IMR-90 (cell line): ENCODE measurements at regions not wholly inside any gene's neighbourhood (a gene's known extent, or its start where the extent isn't known, plus 50 kb on each side); places are given as distances from the start of the nearest gene placed in this dataset.

Experiments used
- ATAC-seq: fragments of 200-7000 bp; cut with Tn5 transposase; 2 replicates; pipeline ENCODE4 v1.9.1; 2020; ENCODE audit warnings: low read depth, mild to moderate bottlenecking, moderate library complexity
- BruUV-seq: library from RNA; stranded (reverse); fragments of 400-500 nt; replicated peaks from 2 replicates; lab custom pipeline; 2021; lab: Mats Ljungman, UMichigan
- CTCF ChIA-PET: fragments of 300-600 bp; formaldehyde crosslinking; extraction: SDS; loops from one replicate; lab custom pipeline; 2021; ENCODE audit warnings: antibody characterized with exemption; lab: Yijun Ruan, JAX
- POLR2A ChIA-PET: fragments of 300-600 bp; sonication (Branson Sonifier 250); formaldehyde crosslinking; loops from one replicate; lab custom pipeline; 2022; ENCODE audit warnings: antibody characterized with exemption; ENCODE audit not compliant: unreplicated experiment; lab: Charles Lee
- DNase-seq: peaks from one replicate; pipeline ENCODE4 v3.0.0; 2013
- H2AFZ ChIP-seq: replicated peaks from 2 replicates; pipeline ENCODE3; 2013; ENCODE audit warnings: low read length, mild to moderate bottlenecking; ENCODE audit not compliant: poor library complexity
- H2AK5ac ChIP-seq: 2 replicates; pipeline ENCODE4 v1.6.1; 2013; ENCODE audit warnings: low read depth, low read length, inconsistent platforms
- H2AK9ac ChIP-seq: replicated peaks from 2 replicates; pipeline ENCODE3; 2013; ENCODE audit warnings: mild to moderate bottlenecking, low read depth, low read length, moderate library complexity; ENCODE audit not compliant: poor library complexity
- H2BK120ac ChIP-seq: 2 replicates; pipeline ENCODE4 v1.6.1; 2013; ENCODE audit warnings: low read depth, low read length, inconsistent platforms
- H2BK15ac ChIP-seq: 3 replicates; pipeline ENCODE4 v1.6.1; 2013; ENCODE audit warnings: low read depth, low read length, inconsistent platforms
- H2BK20ac ChIP-seq: 2 replicates; pipeline ENCODE4 v1.6.1; 2013; ENCODE audit warnings: low read depth, mild to moderate bottlenecking, inconsistent platforms, low read length, moderate library complexity
- H2BK5ac ChIP-seq: 2 replicates; pipeline ENCODE4 v1.6.1; 2013; ENCODE audit warnings: mild to moderate bottlenecking, low read depth, low read length, inconsistent platforms; ENCODE audit not compliant: poor library complexity, severe bottlenecking
- H3K14ac ChIP-seq: replicated peaks from 2 replicates; pipeline ENCODE4 v1.6.1; 2013; ENCODE audit warnings: low read depth, low read length, inconsistent platforms
- H3K18ac ChIP-seq: 2 replicates; pipeline ENCODE4 v1.6.1; 2013; ENCODE audit warnings: low read depth, low read length, control low read depth
- H3K23ac ChIP-seq: 2 replicates; pipeline ENCODE4 v1.6.1; 2013; ENCODE audit warnings: low read depth, low read length, inconsistent platforms
- H3K27ac ChIP-seq: 2 replicates; pipeline ENCODE4 v1.5.1; 2013; ENCODE audit warnings: mild to moderate bottlenecking, control low read depth, low read length; ENCODE audit not compliant: insufficient read depth
- H3K27me3 ChIP-seq: 2 replicates; pipeline ENCODE4 v1.6.1; 2013; ENCODE audit warnings: low read length; ENCODE audit not compliant: control insufficient read depth, insufficient read depth
- H3K36me3 ChIP-seq: 2 replicates; pipeline ENCODE4 v1.6.1; 2013; ENCODE audit warnings: low read length, mixed read lengths; ENCODE audit not compliant: control insufficient read depth, insufficient read depth
- H3K4ac ChIP-seq: 2 replicates; pipeline ENCODE4 v1.6.1; 2013; ENCODE audit warnings: low read depth, low read length, inconsistent platforms
- H3K4me1 ChIP-seq: 2 replicates; pipeline ENCODE4 v1.6.1; 2013; ENCODE audit warnings: low read length, mixed read lengths; ENCODE audit not compliant: control insufficient read depth, insufficient read depth
- H3K4me2 ChIP-seq: 2 replicates; pipeline ENCODE4 v1.6.1; 2013; ENCODE audit warnings: low read depth, mild to moderate bottlenecking, control low read depth, low read length, moderate library complexity
- H3K4me3 ChIP-seq: 2 replicates; pipeline ENCODE4 v1.5.1; 2013; ENCODE audit warnings: low read depth, mild to moderate bottlenecking, control low read depth, low read length, moderate library complexity; ENCODE audit not compliant: insufficient read depth
- H3K56ac ChIP-seq: 2 replicates; pipeline ENCODE4 v1.6.1; 2013; ENCODE audit warnings: low read length, inconsistent platforms; ENCODE audit not compliant: insufficient read depth; ENCODE audit errors: extremely low read depth
- H3K79me1 ChIP-seq, 2 experiments: 2 replicates each; pipeline ENCODE4 v1.6.1; 2013; ENCODE audit warnings: low read length in 2 of 2, inconsistent platforms in 1 of 2, low read depth in 1 of 2
- H3K9ac ChIP-seq: 2 replicates; pipeline ENCODE4 v1.6.1; 2013; ENCODE audit warnings: low read depth, low read length, control low read depth
- H3K9me1 ChIP-seq: 2 replicates; pipeline ENCODE4 v1.6.1; 2013; ENCODE audit warnings: low read length, inconsistent platforms; ENCODE audit not compliant: insufficient read depth
- H3K9me3 ChIP-seq: 2 replicates; pipeline ENCODE4 v1.6.1; 2013; ENCODE audit warnings: low read length; ENCODE audit not compliant: control insufficient read depth, insufficient read depth
- H4K20me1 ChIP-seq: 2 replicates; pipeline ENCODE4 v1.6.1; 2013; ENCODE audit warnings: low read length, inconsistent platforms; ENCODE audit not compliant: insufficient read depth
- H4K5ac ChIP-seq: 2 replicates; pipeline ENCODE4 v1.6.1; 2013; ENCODE audit warnings: mild to moderate bottlenecking, low read depth, low read length, control low read depth
- H4K8ac ChIP-seq, 2 experiments: 2 replicates each; pipeline ENCODE4 v1.6.1; 2013; ENCODE audit warnings: low read depth in 2 of 2, low read length in 2 of 2, control low read depth in 1 of 2, inconsistent platforms in 1 of 2
- H4K91ac ChIP-seq: 2 replicates; pipeline ENCODE4 v1.6.1; 2013; ENCODE audit warnings: low read depth, low read length, inconsistent platforms; ENCODE audit not compliant: insufficient read depth
- BHLHE40 ChIP-seq: fragments of 150-350 bp; IDR thresholded peaks from 2 replicates; pipeline ENCODE4 v1.6.1; 2016; ENCODE audit warnings: mild to moderate bottlenecking, low read depth, low read length
- CEBPB ChIP-seq: IDR thresholded peaks from 2 replicates; pipeline ENCODE4 v1.6.1; 2012; ENCODE audit warnings: low read depth, low read length, improper control_type of control experiment
- CHD1 ChIP-seq: IDR thresholded peaks from 2 replicates; pipeline ENCODE4 v1.6.1; 2012; ENCODE audit warnings: low read depth, low read length, improper control_type of control experiment
- FOS ChIP-seq: fragments of 150-350 bp; IDR thresholded peaks from 2 replicates; pipeline ENCODE4 v1.6.1; 2016; ENCODE audit warnings: low read depth, low read length
- MXI1 ChIP-seq: IDR thresholded peaks from 2 replicates; pipeline ENCODE4 v1.6.1; 2012; ENCODE audit warnings: low read depth, mild to moderate bottlenecking, low read length, moderate library complexity, borderline replicate concordance
- NFE2L2 ChIP-seq: fragments of 150-350 bp; IDR thresholded peaks from 2 replicates; pipeline ENCODE4 v1.6.1; 2016; ENCODE audit warnings: low read depth, mild to moderate bottlenecking, low read length
- RAD21 ChIP-seq: IDR thresholded peaks from 2 replicates; pipeline ENCODE4 v1.6.1; 2012; ENCODE audit warnings: low read length, improper control_type of control experiment
- RFX5 ChIP-seq: IDR thresholded peaks from 2 replicates; pipeline ENCODE4 v1.8.0; 2012; ENCODE audit warnings: low read depth, mild to moderate bottlenecking, low read length, moderate library complexity
- SMC3 ChIP-seq: fragments of 150-350 bp; IDR thresholded peaks from 2 replicates; pipeline ENCODE4 v1.6.1; 2016; ENCODE audit warnings: low read depth, mild to moderate bottlenecking, antibody characterized with exemption, low read length, moderate library complexity
- USF2 ChIP-seq: fragments of 150-350 bp; IDR thresholded peaks from 2 replicates; pipeline ENCODE4 v1.6.1; 2017; ENCODE audit warnings: mild to moderate bottlenecking, antibody characterized with exemption, low read length, low read depth
- WGBS, 2 experiments: methylation state at CpG; one replicate each; pipeline versions ENCODE4 v1.1.5 to v1.1.7; 2013; ENCODE audit warnings: missing lambda C conversion rate in 2 of 2; ENCODE audit not compliant: insufficient read length in 1 of 2; ENCODE audit errors: extremely low coverage in 2 of 2; 5-methylcytosine and 5-hydroxymethylcytosine counted together
- dilution Hi-C: fragments of 300-500 bp; cut with HindIII; formaldehyde crosslinking; loops from one replicate; pipeline ENCODE4 v1.14.3; 2018; ENCODE audit warnings: low sequenced_read_pairs; ENCODE audit not compliant: unreplicated experiment
- in situ Hi-C: fragments of 300-500 bp; cut with MboI; formaldehyde crosslinking; loops from 3 replicates; pipeline ENCODE4 v1.14.3; 2019; ENCODE audit warnings: low sequenced_read_pairs, inconsistent platforms, mixed read lengths
- intact Hi-C: fragments of 100-400 bp; cut with micrococcal nuclease; formaldehyde crosslinking; loops from 2 replicates; pipeline ENCODE4 v1.10.0; 2022
- TF ChIP-seq, protein P1 (sequence below): conservative IDR thresholded peaks from 2 replicates; pipeline ENCODE4 v1.5.1; 2012; ENCODE audit warnings: mild to moderate bottlenecking, low read depth, low read length, improper control_type of control experiment
- TF ChIP-seq, protein P2 (sequence below): fragments of 150-350 bp; IDR thresholded peaks from 2 replicates; pipeline ENCODE4 v1.6.1; 2016; ENCODE audit warnings: low read depth, mild to moderate bottlenecking, low read length, moderate library complexity, borderline replicate concordance

DNA sequence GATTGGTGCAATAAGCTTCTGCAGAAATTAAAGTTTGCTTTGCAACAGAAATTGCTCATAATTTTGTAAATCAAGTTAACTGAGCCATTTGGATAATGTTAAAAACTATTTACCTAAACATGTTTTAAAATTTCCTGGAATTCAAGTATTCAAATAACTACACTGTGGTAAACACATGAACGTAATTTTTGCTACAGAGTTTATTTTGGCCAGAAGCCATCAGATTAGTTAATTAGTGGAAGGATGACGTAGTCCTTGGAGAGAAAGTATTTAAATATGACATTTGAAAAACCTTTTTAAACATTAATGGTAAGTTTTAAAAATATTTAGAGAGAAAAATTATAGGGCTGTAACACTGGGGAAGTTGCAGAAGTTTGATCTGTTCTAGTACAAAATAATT is 121.2 kb upstream of the UST start:
- Histone ChIP-seq H3K9ac (no peak overlapping the region), H3K36me3 (no peaks in the 10 kb centered on the region), H3K18ac (no peak overlapping the region), H2BK20ac (no peak overlapping the region), H2BK5ac (no peak overlapping the region), H3K9me3 (no peaks in the 10 kb centered on the region), H3K27me3 (peaks cover 4% of the 10 kb centered on the region; the same call in 1 of the 2 replicates), H2AFZ (no peak overlapping the region), H4K8ac (no peak overlapping the region), H3K4me1 (no peaks in the 10 kb centered on the region), H3K14ac (no peak overlapping the region), H4K20me1 (no peaks in the 10 kb centered on the region), H3K23ac (no peak overlapping the region), H3K56ac (no peak overlapping the region), H2AK5ac (no peak overlapping the region), H3K4ac (no peak overlapping the region), H3K4me2 (no peak overlapping the region), H4K91ac (no peak overlapping the region), H2BK15ac (no peak overlapping the region), H2BK120ac (no peak overlapping the region), H4K5ac (no peak overlapping the region), H3K27ac (no peak overlapping the region), H3K79me1 (no peaks in the 10 kb centered on the region), H3K4me3 (no peak overlapping the region), H3K9me1 (peaks cover 3% of the 10 kb centered on the region; the same call in 1 of the 2 replicates), H2AK9ac (no peak overlapping the region)
- no CpG with 5 or more reads among the region's 2 CpGs for WGBS, 2 experiments
- ATAC-seq: no peak
- intact Hi-C loops: no loop called here
- in situ Hi-C loops: no loop called here
- POLR2A ChIA-PET: no interaction called here
- no peak for DNase-seq
- CTCF ChIA-PET: no interaction called here
- BruUV-seq: no TSS peak
- TF ChIP-seq MXI1 (no peak), CEBPB (no peak), RFX5 (no peak), SMC3 (no peak), RAD21 (no peak), FOS (no peak), NFE2L2 (no peak), BHLHE40 (no peak), CHD1 (no peak), USF2 (no peak)
- TF ChIP-seq, protein P1, sequence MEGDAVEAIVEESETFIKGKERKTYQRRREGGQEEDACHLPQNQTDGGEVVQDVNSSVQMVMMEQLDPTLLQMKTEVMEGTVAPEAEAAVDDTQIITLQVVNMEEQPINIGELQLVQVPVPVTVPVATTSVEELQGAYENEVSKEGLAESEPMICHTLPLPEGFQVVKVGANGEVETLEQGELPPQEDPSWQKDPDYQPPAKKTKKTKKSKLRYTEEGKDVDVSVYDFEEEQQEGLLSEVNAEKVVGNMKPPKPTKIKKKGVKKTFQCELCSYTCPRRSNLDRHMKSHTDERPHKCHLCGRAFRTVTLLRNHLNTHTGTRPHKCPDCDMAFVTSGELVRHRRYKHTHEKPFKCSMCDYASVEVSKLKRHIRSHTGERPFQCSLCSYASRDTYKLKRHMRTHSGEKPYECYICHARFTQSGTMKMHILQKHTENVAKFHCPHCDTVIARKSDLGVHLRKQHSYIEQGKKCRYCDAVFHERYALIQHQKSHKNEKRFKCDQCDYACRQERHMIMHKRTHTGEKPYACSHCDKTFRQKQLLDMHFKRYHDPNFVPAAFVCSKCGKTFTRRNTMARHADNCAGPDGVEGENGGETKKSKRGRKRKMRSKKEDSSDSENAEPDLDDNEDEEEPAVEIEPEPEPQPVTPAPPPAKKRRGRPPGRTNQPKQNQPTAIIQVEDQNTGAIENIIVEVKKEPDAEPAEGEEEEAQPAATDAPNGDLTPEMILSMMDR: no peak
- TF ChIP-seq, protein P2, sequence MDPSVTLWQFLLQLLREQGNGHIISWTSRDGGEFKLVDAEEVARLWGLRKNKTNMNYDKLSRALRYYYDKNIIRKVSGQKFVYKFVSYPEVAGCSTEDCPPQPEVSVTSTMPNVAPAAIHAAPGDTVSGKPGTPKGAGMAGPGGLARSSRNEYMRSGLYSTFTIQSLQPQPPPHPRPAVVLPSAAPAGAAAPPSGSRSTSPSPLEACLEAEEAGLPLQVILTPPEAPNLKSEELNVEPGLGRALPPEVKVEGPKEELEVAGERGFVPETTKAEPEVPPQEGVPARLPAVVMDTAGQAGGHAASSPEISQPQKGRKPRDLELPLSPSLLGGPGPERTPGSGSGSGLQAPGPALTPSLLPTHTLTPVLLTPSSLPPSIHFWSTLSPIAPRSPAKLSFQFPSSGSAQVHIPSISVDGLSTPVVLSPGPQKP: no peak
- dilution Hi-C loops: no loop called here
